Glutamatergic neuron (in vitro differentiated cells): ENCODE measurements at regions not wholly inside any gene's neighbourhood (a gene's known extent, or its start where the extent isn't known, plus 50 kb on each side); places are given as distances from the start of the nearest gene placed in this dataset.
"Not testable (repeated sequence)": the region's sequence is repeated elsewhere in the genome, so short reads cannot be mapped to it uniquely, and the experiment has no call there.

Experiments
- DNase-seq: peaks from one replicate; pipeline ENCODE4 v3.0.0; 2022
- H3K27ac Mint-ChIP-seq: one replicate; pipeline ENCODE4 v1.8.0; 2020; ENCODE audit warnings: mild to moderate bottlenecking, mixed read lengths, inconsistent platforms; ENCODE audit not compliant: unreplicated experiment
- H3K27me3 Mint-ChIP-seq: one replicate; pipeline ENCODE4 v1.8.0; 2020; ENCODE audit warnings: mild to moderate bottlenecking, moderate library complexity, mixed read lengths, inconsistent platforms; ENCODE audit not compliant: unreplicated experiment
- H3K36me3 Mint-ChIP-seq: one replicate; pipeline ENCODE4 v1.8.0; 2020; ENCODE audit warnings: mild to moderate bottlenecking, mixed read lengths, inconsistent platforms; ENCODE audit not compliant: unreplicated experiment
- H3K4me1 Mint-ChIP-seq: one replicate; pipeline ENCODE4 v1.8.0; 2020; ENCODE audit warnings: mild to moderate bottlenecking, low read depth, mixed read lengths, inconsistent platforms; ENCODE audit not compliant: unreplicated experiment
- H3K4me3 Mint-ChIP-seq: one replicate; pipeline ENCODE4 v1.8.0; 2020; ENCODE audit warnings: mild to moderate bottlenecking, mixed read lengths, inconsistent platforms; ENCODE audit not compliant: unreplicated experiment
- H3K9me3 Mint-ChIP-seq: one replicate; pipeline ENCODE4 v1.8.0; 2020; ENCODE audit warnings: mild to moderate bottlenecking, moderate library complexity, mixed read lengths, inconsistent platforms; ENCODE audit not compliant: unreplicated experiment
- TF ChIP-seq, protein P1 (sequence below): fragments of 200-600 bp; sonication (generic); IDR thresholded peaks from one replicate; pipeline ENCODE4 v1.5.0; 2021; ENCODE audit not compliant: partially characterized antibody, unreplicated experiment

DNA sequence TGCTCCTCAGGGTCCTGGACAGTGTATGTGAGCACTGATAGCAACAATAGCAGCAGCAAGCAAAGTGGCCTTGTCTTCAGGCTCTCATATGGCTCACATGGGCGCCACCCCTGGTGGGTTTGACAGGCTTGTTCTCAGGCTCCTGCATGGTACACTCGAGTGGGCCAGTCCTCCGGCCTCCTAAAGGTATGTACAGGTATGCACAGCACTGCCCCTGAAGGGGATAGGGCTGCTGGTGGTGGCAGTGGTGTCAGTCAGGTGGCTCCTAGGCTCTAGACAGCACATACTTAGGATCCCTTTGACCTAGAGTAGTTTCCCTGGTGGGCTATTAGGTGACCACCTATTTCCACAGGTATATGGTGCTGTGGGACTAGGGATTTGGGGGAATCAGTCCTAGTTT is 79.8 kb downstream of the LGALS9B start:
- H3K4me3 Mint-ChIP-seq, H3K27me3 Mint-ChIP-seq, H3K27ac Mint-ChIP-seq, H3K9me3 Mint-ChIP-seq, H3K36me3 Mint-ChIP-seq, DNase-seq, H3K4me1 Mint-ChIP-seq: not testable (repeated sequence)

DNA sequence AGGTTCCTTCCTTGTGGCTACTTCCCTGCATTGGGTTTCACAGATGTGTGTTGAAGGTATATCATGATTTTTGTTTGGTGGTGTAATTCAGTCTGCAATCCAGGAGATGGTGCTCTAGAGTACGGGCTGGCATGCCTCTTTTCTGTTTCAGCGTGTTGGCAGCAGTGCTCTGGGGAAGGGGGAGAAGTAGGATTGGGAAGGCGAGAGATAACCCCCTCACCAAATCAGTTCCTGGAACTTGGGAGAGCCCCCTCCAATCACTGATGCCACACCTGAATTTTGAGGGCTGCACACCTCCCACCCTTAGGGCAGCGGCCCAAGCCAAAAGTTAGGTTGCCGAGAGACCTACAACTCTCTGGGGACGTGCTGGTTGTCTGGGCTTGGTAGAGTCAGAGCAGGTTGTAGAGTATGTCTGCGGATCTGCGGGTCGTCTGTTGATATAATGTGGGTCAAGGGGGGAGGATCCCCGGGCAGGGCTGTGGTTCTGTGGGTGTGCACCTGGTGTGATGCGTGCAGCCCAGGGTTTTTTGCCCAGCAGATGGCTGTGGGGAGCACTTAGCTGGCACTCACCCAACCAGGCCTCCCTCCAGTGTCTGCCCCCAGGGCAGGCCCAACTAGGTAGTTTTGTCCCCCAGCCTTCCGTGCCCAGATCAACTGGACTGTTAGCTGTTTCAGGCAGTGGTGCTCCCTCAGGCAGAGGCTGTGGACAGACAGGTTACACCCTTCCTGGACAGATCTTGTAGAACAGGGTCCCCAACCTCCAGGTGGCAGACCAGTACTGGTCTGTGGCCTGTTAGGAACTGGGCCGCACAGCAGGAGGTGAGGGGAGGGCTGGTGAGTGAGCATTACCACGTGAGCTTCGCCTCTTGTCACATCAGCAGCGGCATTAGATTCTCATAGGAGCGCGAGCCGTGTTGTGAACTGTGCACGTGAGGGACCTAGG is 85.7 kb downstream of the LGALS9B start:
- peak; percentile 37 for DNase-seq
- H3K27ac Mint-ChIP-seq = peak overlapping the region; percentile 56
- H3K36me3 Mint-ChIP-seq, H3K27me3 Mint-ChIP-seq, H3K4me1 Mint-ChIP-seq, H3K9me3 Mint-ChIP-seq, H3K4me3 Mint-ChIP-seq: not testable (repeated sequence)
- TF ChIP-seq, protein P1, sequence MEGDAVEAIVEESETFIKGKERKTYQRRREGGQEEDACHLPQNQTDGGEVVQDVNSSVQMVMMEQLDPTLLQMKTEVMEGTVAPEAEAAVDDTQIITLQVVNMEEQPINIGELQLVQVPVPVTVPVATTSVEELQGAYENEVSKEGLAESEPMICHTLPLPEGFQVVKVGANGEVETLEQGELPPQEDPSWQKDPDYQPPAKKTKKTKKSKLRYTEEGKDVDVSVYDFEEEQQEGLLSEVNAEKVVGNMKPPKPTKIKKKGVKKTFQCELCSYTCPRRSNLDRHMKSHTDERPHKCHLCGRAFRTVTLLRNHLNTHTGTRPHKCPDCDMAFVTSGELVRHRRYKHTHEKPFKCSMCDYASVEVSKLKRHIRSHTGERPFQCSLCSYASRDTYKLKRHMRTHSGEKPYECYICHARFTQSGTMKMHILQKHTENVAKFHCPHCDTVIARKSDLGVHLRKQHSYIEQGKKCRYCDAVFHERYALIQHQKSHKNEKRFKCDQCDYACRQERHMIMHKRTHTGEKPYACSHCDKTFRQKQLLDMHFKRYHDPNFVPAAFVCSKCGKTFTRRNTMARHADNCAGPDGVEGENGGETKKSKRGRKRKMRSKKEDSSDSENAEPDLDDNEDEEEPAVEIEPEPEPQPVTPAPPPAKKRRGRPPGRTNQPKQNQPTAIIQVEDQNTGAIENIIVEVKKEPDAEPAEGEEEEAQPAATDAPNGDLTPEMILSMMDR = peak; percentile 58

DNA sequence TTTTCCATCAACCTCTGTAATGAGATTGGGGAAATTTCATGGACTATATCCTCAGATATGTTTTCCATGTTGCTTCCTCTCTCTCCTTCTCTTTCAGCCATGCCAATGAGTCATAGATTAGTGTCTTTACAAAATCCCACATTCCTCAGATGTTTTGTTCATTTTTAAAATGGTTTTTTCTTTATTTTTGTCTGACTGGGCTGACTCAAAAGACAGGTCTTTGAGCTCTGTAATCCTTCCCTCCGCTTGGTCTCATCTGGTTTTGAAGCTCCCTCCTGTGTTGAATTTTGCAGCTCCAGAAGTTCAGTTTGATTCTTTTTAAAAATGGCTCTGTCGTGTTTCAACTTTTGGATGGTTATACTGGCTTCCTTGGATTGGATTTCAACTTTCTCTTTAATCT is 86.7 kb downstream of the LGALS9B start:
- H3K27ac Mint-ChIP-seq, H3K4me3 Mint-ChIP-seq, H3K4me1 Mint-ChIP-seq: not testable (repeated sequence)

DNA sequence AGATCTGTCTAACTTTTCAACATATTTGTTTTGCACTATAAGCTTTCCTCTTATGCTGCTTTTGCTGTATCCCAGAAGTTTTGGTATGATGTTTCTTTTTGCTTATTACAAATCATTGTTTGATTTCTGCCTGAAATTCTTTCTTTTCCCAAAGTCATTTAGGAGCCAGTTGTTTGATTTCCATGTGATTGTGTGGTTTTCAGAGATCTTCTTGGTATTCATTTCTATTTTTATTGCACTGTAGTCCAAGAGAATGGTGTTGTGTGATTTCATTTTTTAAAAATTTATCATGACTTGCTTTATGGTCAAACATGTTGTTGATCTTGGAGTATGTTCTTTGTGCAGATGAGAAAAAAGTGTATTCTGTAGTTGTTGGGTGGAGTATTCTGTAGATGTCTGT is 88.1 kb downstream of the LGALS9B start:
- H3K4me1 Mint-ChIP-seq, H3K36me3 Mint-ChIP-seq, H3K27ac Mint-ChIP-seq, DNase-seq, H3K27me3 Mint-ChIP-seq, H3K4me3 Mint-ChIP-seq, H3K9me3 Mint-ChIP-seq: not testable (repeated sequence)

More for the DNA sequence above, 86.7 kb downstream of the LGALS9B start:
- H3K27me3 Mint-ChIP-seq, H3K36me3 Mint-ChIP-seq, H3K9me3 Mint-ChIP-seq, DNase-seq: not testable (repeated sequence)

DNA sequence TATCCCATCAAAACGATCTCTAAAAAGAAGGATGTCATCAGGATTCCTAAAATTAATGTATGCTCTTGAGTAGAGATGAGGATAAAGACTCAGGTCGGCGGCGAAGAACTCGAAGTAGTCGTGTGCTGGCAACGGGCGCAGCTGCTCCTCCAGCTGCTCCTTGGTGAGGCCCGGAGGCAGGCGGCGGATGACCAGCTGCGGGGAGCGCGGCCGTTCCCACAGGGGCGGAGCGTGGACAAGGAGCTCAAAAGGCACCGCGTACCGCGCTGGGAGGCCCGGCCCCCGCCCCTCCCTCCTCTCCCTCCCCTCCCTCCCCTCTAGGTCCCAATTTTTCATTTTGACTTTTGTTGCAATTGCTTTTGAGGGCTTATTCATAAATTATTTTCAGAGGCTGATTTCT is 90.7 kb downstream of the LGALS9B start:
- not testable (repeated sequence) for H3K4me1 Mint-ChIP-seq, H3K36me3 Mint-ChIP-seq, H3K9me3 Mint-ChIP-seq, H3K4me3 Mint-ChIP-seq, H3K27me3 Mint-ChIP-seq
- peak; percentile 51 for DNase-seq
- H3K27ac Mint-ChIP-seq = peak overlapping the region; percentile 64

DNA sequence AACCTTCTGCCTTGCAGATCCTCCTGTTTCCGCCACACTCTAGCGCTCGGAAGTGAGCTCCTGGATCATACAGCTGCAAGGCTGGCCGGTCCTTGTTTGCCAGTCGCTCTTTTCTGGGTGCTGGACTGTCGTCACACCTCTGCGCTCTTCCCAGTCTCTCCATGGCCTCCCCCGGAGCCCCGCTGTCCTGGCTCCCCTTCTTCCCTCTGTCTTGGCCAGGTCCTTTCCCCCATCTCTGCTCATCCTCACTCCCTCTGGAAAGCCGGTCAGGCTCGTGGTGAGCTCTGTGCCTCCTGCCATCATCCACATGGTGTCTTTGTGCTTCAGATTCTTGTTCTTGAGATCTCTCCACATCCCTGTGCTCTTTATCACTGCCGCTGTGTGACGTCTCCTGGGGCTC is 91.6 kb downstream of the LGALS9B start:
- DNase-seq, H3K9me3 Mint-ChIP-seq, H3K36me3 Mint-ChIP-seq, H3K27me3 Mint-ChIP-seq, H3K4me1 Mint-ChIP-seq, H3K4me3 Mint-ChIP-seq: not testable (repeated sequence)
- H3K27ac Mint-ChIP-seq = peak overlapping the region; percentile 64
